Coronary artery (tissue), 2 donors: ENCODE measurements at regions not wholly inside any gene's neighbourhood (a gene's known extent, or its start where the extent isn't known, plus 50 kb on each side); places are given as distances from the start of the nearest gene placed in this dataset.

ENCODE experiments used
- DNase-seq: peaks from one replicate; pipeline ENCODE4 v3.0.0-alpha.2; 2017; ENCODE audit warnings: low spot score
- H3K27ac ChIP-seq, 2 donors: fragments of 200-600 bp; sonication (generic); one replicate each; pipeline ENCODE4 v1.5.1; 2016 to 2019
- H3K4me3 ChIP-seq: fragments of 200-600 bp; sonication (generic); 2 replicates; pipeline ENCODE4 v1.5.1; 2016; ENCODE audit warnings: mild to moderate bottlenecking, moderate library complexity
- CTCF ChIP-seq: fragments of 200-600 bp; sonication (generic); IDR thresholded peaks from one replicate; pipeline ENCODE4 v1.5.1; 2019; ENCODE audit warnings: antibody characterized with exemption

DNA sequence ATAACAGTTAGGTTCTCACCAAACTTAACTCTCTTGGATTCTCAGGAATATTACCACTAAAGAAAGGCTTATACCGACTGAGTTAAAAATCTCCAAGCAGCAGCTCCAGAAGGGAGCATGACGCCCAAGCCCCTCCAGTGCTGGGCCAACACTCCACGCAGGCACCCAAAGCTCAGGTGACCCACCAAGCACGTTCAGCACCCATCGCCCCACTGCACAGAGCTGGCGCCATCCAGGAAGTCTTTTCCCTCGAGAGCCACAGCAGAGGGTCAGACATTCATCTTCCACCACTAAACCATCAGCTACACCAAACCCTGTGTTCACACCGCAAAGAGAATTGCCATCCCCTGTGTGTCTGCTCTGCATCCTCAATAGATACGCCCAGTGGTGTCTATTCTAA is 65.7 kb downstream of the SOX1 start:
- no peak overlapping the region for H3K27ac ChIP-seq
- H3K4me3 ChIP-seq: no peak overlapping the region
- peak; percentile 38 for DNase-seq
- TF ChIP-seq CTCF: no peak

DNA sequence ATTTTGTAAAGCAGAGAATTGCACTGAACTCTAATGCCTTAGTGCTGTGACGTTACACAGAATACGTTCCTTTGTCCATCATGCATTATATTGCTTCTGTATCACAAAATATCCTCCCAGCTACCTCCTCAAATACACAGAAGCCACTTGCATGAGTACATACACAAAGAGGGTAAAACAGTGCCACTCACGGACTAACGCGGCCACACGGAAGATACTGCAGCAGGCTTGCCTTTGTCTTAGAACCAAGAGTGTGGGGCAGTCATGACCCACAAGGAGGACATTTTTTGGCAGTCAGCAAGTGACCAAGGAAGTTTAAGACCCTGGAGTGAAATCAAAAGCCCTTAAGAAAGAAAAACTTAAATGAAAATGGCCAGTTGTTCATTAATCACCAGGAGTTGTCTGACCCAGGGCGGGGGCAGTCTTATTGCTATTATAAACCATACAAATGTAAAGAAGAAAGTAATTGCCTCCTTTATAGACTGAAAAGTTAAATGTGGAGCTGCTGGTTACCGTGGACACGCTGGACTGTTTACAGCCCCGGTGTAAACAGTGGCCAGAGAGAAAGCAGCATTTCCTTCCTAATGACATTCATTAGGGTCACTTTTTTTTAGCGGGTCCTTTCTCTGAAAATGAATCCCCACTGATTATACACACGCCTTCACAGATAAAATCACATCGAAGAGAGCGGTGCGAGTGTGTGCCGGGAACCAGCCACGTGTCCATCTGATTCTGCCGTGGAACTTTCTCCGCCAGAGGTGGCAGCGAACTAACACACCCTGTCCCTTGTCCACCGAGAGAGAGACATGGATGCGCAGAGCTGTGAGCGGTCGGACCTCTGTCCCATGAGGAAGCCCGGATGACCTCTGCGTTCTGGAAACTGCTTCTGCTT is 66.8 kb downstream of the SOX1 start:
- DNase-seq: peak; percentile 11
- TF ChIP-seq CTCF: no peak
- Histone ChIP-seq H3K27ac (no peak overlapping the region), H3K4me3 (no peak overlapping the region)

DNA sequence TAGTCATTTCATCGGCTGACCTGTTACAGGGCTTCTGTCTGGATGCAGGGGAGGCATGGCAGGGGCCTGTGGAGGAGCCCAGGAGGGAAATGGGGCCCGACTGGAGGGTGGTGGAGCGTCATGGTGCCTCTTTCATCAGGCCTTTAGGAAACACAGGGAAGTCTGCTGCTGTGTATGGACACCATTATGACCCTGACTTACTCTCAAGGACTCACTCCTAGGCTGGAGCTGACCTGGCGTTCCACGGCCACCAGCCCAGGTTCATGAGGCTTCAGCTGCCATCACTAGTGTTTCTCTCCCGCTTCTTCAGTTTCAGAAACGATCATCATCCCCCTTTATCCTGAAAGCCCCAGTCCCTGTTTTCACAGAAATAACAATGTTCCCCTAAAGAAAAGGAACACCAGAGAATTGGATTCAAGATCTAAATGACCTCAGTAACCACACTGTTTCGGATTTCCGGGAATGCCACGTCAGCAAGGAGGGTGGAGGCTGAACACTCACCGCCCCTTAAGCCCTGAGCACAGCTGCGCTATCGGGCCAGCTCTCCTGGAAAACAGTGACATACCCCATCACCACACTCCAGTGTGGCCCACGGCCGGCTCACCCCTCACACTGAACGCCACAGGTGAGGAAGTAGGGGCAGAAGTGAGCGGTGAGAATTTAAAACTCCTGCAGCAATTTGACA is 67.6 kb downstream of the SOX1 start:
- no peak for TF ChIP-seq CTCF
- H3K27ac ChIP-seq: no peak overlapping the region
- no peak overlapping the region for H3K4me3 ChIP-seq
- DNase-seq: peak; percentile 22

GRCh38 chr13:112136095-112136494 is 69.1 kb downstream of the SOX1 start:
- DNase-seq: peak; percentile 40
- H3K27ac ChIP-seq: no peak overlapping the region
- TF ChIP-seq CTCF: no peak
- H3K4me3 ChIP-seq: no peak overlapping the region

DNA sequence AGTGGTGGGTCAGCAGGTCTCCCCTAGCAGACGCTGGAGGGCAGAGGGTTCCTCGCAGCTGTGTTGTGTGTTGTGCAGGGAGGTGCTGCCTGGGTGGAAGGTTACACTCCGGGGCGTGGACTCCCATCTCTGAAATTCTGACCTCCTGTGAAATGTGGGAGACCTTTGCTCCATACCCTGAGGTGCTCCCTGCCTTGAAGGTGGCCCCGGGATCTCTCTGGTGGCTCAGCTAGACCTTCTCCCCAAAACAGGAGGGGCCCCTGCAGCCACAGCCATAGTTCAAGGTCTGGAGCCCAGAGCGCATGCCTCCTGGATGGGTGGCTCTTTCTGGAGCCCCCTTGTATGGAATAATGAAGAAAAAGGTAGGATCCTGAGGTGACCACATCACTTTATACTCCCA is 70.2 kb downstream of the SOX1 start:
- DNase-seq: no peak
- no peak overlapping the region for H3K27ac ChIP-seq
- no peak for TF ChIP-seq CTCF
- no peak overlapping the region for H3K4me3 ChIP-seq

- Histone ChIP-seq H3K4me3 (no peak overlapping the region), H3K27ac (no peak overlapping the region)
- TF ChIP-seq CTCF: no peak
- peak; percentile 55 for DNase-seq
These were observed 73.4 kb downstream of the SOX1 start for GRCh38 chr13:112140366-112140765.
